ENCODE measurements at regions not wholly inside any gene's neighbourhood (a gene's known extent, or its start where the extent isn't known, plus 50 kb on each side); places are given as distances from the start of the nearest gene placed in this dataset.

DNA sequence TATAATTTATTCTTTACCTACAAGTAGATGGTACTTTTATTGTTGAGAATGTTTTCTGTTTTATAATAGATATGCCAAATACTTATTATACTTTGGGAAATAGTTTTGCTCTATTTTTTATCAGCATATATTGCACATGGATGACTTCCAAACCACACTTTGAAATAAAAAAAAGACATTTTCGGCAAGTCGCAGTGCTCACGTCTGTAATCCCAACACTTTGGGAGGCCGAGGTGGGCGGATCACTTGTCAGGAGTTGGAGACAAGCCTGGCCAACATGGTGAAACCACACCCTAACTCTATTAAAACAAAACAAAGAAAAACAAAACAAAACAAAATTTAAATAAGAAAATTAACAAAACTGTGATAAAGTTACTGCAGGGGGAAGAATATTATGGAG lies 983.9 kb upstream of the CNTN5 start:
- Histone ChIP-seq H3K4me1 (replicated peaks in 1 of 2; ENCODE audit: control insufficient read depth in 2 of 2, insufficient read depth in 2 of 2, low read length in 2 of 2) (no peaks in the 10 kb centered on the region), H3K27me3 (ENCODE audit: control insufficient read depth in 2 of 2, insufficient read depth in 2 of 2, low read length in 2 of 2) (no peaks in the 10 kb centered on the region), H3K27ac (ENCODE audit: extremely low read depth, low read depth, low read length) (no peak overlapping the region), H3K9ac (ENCODE audit: insufficient read depth in 1 of 2, low read depth in 2 of 2, low read length in 2 of 2) (no peak overlapping the region), H3K79me2 (ENCODE audit: control insufficient read depth, insufficient read depth, low read length) (no peaks in the 10 kb centered on the region), H3K9me3 (replicated peaks; ENCODE audit: control insufficient read depth, insufficient read depth, low read depth, low read length) (no peaks in the 10 kb centered on the region), H2AFZ (ENCODE audit: low read depth, low read length) (0 out of 2 replicates have a peak overlapping the region, but pooled peaks have one; percentile 16), H3K4me3 (no peak overlapping the region), H4K20me1 (replicated peaks; ENCODE audit: control insufficient read depth, insufficient read depth, low read length) (no peaks in the 10 kb centered on the region), H3K9me1 (ENCODE audit: control insufficient read depth, insufficient read depth, low read length) (no peaks in the 10 kb centered on the region), H3K4me2 (ENCODE audit: insufficient read depth, low read length) (no peak overlapping the region), H3K36me3 (ENCODE audit: control insufficient read depth, insufficient read depth, low read length) (no peaks in the 10 kb centered on the region)
- ATAC-seq (no peak), FAIRE-seq (no peak), DNase-seq (ENCODE audit: extremely low read depth in 1 of 4, low spot score in 3 of 4) (no peak)
- CTCF ChIA-PET (ENCODE audit: low intra/inter-chr PET ratio), result no interaction called here
- 72% methylated on average over 5 of the region's 5 CpGs for WGBS (ENCODE audit: insufficient coverage, low coverage, missing lambda C conversion rate)
- POLR2A ChIA-PET, result no interaction called here
- TF ChIP-seq ZKSCAN3 (CRISPR knock-in tag; IDR thresholded peaks at IDR 0.05) (no peak), MIER1 (IDR thresholded peaks at IDR 0.05; ENCODE audit: low read depth) (no peak), ZNF76 (CRISPR knock-in tag; IDR thresholded peaks at IDR 0.05; ENCODE audit: borderline replicate concordance) (no peak), SETDB1 (IDR thresholded peaks at IDR 0.05; ENCODE audit: low read length) (no peak), SMARCA4 (IDR thresholded peaks at IDR 0.05) (no peak), ZNF696 (CRISPR knock-in tag; conservative IDR thresholded peaks at IDR 0.05) (no peak), EGR1 (conservative IDR thresholded peaks at IDR 0.05) (no peak), KHSRP (IDR thresholded peaks at IDR 0.05) (no peak), CC2D1A (IDR thresholded peaks at IDR 0.05) (no peak), CBFA2T2 (conservative IDR thresholded peaks at IDR 0.05) (no peak), KDM2B (CRISPR knock-in tag; IDR thresholded peaks at IDR 0.05) (no peak)
- TF ChIP-seq, protein P1, sequence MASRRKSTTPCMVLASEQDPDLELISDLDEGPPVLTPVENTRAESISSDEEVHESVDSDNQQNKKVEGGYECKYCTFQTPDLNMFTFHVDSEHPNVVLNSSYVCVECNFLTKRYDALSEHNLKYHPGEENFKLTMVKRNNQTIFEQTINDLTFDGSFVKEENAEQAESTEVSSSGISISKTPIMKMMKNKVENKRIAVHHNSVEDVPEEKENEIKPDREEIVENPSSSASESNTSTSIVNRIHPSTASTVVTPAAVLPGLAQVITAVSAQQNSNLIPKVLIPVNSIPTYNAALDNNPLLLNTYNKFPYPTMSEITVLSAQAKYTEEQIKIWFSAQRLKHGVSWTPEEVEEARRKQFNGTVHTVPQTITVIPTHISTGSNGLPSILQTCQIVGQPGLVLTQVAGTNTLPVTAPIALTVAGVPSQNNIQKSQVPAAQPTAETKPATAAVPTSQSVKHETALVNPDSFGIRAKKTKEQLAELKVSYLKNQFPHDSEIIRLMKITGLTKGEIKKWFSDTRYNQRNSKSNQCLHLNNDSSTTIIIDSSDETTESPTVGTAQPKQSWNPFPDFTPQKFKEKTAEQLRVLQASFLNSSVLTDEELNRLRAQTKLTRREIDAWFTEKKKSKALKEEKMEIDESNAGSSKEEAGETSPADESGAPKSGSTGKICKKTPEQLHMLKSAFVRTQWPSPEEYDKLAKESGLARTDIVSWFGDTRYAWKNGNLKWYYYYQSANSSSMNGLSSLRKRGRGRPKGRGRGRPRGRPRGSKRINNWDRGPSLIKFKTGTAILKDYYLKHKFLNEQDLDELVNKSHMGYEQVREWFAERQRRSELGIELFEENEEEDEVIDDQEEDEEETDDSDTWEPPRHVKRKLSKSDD (conservative IDR thresholded peaks at IDR 0.05; ENCODE audit: low read length), result no peak
- TF ChIP-seq, protein P2, sequence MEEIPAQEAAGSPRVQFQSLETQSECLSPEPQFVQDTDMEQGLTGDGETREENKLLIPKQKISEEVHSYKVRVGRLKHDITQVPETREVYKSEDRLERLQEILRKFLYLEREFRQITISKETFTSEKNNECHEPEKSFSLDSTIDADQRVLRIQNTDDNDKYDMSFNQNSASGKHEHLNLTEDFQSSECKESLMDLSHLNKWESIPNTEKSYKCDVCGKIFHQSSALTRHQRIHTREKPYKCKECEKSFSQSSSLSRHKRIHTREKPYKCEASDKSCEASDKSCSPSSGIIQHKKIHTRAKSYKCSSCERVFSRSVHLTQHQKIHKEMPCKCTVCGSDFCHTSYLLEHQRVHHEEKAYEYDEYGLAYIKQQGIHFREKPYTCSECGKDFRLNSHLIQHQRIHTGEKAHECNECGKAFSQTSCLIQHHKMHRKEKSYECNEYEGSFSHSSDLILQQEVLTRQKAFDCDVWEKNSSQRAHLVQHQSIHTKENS (CRISPR knock-in tag; IDR thresholded peaks at IDR 0.05), result no peak
- TF ChIP-seq, protein P3, sequence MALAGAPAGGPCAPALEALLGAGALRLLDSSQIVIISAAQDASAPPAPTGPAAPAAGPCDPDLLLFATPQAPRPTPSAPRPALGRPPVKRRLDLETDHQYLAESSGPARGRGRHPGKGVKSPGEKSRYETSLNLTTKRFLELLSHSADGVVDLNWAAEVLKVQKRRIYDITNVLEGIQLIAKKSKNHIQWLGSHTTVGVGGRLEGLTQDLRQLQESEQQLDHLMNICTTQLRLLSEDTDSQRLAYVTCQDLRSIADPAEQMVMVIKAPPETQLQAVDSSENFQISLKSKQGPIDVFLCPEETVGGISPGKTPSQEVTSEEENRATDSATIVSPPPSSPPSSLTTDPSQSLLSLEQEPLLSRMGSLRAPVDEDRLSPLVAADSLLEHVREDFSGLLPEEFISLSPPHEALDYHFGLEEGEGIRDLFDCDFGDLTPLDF (CRISPR knock-in tag; IDR thresholded peaks at IDR 0.05), result no peak
- intact Hi-C loops (cut with micrococcal nuclease), result no loop called here
- in situ Hi-C loops (cut with MboI), result no loop called here
- BruUV-seq (replicated peaks), result no TSS peak

Measured in K562 (cell line).